CD4-positive, alpha-beta T cell treated with Interleukin-17A for 1 hour (primary cell): ENCODE measurements at regions not wholly inside any gene's neighbourhood (a gene's known extent, or its start where the extent isn't known, plus 50 kb on each side); places are given as distances from the start of the nearest gene placed in this dataset.
"Not testable (repeated sequence)": the region's sequence is repeated elsewhere in the genome, so short reads cannot be mapped to it uniquely, and the experiment has no call there.

ENCODE experiments used
- DNase-seq: peaks from one replicate; pipeline ENCODE4 v3.0.0-alpha.2; 2020

DNA sequence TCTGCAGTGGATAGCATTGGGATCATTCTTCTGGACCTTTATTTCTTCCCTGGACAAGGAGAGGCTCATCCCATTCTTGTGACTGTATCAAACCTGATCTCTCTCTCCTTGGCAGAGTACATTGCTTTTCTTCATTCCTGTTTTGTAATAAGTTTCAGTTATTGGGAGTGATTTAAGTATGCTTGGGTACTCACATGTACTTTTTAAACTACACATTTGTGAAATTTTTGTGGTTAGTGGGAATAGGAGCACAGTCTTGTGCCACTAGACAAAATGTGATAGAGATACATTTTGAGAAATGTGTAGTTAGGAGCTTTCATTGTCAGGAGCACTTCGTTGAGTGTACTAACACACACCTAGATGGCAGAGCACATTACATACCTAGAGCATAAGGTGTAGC, 262.6 kb downstream of the C3orf38 start:
- no peak for DNase-seq

GRCh38 chr3:88416436-88416835, 266.7 kb downstream of the C3orf38 start:
- no peak for DNase-seq

GRCh38 chr3:88418219-88418618, 268.5 kb downstream of the C3orf38 start:
- no peak for DNase-seq

DNA sequence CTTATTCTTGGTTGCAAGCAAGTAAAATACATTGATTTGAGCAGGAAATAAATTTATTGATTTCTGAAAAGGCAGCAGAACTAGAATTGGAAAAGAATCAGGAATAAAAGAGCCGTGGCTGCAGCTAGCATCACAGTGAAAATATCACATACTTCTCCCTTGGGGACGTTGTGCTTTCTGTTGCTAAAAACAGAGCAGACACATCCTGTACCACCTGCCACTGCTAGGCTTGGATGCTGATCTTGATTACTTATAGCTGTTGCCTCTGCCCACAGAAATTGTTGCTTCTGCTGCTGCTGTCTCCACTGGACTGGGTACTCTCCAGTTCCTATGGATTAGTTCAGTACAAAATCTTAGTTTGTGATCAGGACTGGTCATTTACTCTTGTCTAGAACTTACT, 283.8 kb downstream of the C3orf38 start:
- no peak for DNase-seq

DNA sequence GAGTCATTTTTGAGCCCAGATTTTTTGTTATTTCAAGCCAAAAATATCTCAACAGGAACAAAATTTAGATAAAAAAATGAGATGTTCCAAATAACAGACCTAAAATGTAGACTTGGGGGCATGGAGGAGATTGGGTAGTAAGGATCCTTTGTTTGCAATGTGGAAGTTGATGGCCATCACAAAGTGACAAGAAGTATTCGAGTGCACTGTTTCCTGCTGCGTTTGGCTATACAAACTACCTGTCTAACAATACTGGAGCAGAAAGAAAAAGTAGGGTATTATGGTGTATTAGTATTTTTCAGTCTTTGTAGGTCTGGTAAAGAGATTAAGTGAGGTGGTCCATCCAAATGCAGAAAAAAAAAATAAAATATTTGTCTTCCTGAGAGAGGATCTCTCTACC, 284.2 kb downstream of the C3orf38 start:
- no peak for DNase-seq

GRCh38 chr3:88440701-88441100, 290.9 kb downstream of the C3orf38 start:
- DNase-seq, result no peak

DNA sequence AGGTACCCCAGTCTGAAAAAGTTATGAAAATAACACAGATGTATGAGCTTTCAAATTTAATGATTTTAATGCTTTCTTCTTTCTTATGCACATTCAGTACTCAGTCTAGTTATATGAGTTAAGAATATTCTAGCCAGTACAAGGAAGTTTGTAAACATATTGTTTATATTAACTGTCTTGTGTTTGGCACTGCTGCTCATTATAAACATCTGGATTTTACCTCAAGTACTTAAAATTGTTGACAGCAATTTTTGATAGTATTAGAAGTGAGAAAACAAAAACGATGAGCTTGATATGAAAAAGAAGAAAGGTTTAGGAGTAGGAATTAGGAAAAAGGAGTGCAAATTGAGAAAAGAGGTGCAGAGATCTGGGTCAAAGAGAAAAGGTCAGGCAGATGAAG, 293.3 kb downstream of the C3orf38 start:
- DNase-seq, result no peak

DNA sequence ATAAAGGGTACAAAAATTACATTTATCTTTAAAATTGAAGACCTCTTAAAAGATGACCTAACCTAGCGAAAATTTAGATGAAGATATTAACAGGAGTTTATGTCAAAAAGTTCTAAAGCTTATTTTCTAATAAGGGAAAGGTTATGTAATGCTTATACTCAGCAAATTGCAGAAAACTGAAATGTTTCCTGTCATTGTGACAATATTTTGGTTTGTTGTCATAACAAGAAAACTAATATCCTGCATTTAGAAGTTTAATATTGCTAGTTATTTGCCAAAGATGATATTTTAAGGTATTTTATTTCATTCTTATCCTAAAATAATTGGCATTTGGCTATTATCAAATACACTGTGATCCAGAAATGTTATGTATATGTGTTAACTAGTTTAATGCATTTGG, 294.5 kb downstream of the C3orf38 start:
- DNase-seq, result no peak

DNA sequence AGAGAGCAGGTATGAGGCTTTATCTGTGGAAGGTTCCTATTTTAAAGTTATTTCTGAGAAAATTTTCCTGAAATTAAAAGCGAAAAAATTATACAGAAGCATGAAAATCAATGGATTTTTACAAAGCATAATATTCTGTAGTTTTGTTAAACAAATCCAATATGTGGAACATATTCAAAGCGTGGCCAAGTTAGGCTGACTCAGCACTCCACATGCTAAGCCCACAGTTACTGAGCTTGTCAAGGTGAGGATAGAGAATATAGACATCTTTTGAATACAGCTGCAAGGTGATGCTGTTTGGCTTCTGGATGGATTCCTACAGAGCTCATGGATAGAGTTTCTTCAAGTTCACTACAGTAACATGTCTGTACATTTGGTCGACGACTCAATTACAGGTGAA, 302.5 kb downstream of the C3orf38 start:
- no peak for DNase-seq

DNA sequence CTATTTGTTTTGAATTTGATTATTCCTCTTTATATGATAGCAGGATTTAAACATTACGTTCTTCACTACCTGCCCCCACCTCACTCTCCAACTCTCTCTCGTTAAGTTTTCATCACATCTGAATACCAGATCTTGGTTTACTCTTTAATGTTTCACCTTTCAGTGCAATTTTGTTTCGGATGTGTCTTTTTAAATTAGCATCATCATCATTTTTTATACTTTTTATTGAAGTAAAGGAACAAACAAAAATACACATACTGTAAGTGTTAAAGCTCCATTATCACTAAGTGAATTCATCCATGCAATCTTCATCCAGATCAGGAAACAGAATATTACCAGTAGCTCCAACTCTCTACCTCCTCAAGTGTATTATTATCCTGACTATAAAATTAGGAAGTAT, 310.6 kb downstream of the C3orf38 start:
- no peak for DNase-seq

- no peak for DNase-seq
These were observed 312.5 kb downstream of the C3orf38 start for GRCh38 chr3:88462230-88462629.

- no peak for DNase-seq
These were observed 317.4 kb downstream of the C3orf38 start for GRCh38 chr3:88467191-88467590.

GRCh38 chr3:88469216-88469615, 319.5 kb downstream of the C3orf38 start:
- no peak for DNase-seq

- no peak for DNase-seq
These were observed 328.7 kb downstream of the C3orf38 start for GRCh38 chr3:88478460-88478859.

DNA sequence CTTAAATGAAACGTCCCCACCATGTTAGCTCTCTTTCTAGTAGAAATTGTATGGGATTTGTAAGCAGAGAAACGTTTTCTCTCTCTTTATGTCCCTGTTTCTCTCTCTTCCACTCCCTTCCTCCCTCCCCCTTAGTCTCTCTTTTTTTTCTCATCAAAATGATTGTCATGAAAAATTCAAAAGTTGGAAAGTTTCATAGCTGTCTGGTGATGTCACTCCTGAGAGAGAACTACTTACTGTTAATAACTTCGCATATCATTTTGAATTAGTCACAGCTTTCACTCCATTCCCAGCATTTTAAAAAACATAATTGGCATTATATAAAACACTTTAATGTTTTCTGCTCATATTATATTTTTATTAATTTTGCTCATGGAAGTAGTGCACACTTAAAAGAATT, 331.1 kb downstream of the C3orf38 start:
- no peak for DNase-seq

DNA sequence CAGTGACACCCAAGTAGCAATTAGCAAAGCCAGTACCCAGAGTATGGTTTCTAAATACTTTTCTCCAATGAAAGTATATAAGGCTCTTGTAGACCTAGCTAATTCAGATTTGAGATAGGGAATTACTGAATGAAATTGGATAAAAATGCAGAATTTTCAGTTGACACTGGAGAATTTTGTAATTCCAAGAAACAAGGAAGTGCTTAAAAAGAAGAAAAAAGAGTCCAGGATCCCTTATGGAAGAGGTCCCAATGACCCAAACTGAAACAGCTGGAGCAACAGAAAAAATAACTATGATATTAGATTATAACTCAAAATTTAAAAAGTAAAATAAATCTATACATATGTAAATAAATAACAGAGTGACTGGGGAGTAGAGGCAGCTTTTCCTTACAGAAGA, 335.2 kb downstream of the C3orf38 start:
- no peak for DNase-seq

DNA sequence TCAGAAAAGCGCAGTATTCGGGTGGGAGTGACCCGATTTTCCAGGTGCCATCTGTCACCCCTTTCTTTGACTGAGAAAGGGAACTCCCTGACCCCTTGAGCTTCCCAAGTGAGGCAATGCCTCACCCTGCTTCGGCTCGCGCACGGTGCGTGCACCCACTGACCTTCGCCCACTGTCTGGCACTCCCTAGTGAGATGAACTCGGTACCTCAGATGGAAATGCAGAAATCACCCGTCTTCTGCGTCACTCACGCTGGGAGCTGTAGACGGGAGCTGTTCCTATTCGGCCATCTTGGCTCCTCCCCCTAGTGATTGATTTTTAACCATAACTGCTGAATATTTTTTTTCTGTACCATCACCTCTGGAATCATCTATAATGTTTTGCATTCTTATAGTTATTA, 359.1 kb downstream of the C3orf38 start:
- not testable (repeated sequence) for DNase-seq

GRCh38 chr3:88509582-88509981, 359.8 kb downstream of the C3orf38 start:
- no peak for DNase-seq

- no peak for DNase-seq
These were observed 378.7 kb downstream of the C3orf38 start for GRCh38 chr3:88528494-88528893.

DNA sequence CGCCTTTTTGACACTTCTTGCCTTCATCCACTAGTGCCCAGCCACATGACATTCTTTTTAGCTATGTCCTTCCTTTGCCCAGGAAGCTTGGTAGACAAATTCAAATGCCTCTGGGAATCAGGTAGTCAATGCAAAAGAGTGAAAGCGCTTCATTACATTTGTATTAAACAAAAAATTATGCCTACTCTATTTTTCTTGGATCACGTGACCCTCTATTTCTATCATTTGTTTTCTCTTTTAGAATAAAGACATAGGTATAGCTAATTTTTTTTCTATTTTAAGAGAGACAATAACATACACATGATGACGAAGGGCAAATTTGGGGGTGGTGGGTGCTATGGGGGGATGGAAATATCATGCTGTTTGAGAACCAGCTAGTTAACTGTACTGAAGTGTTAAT, 384.8 kb downstream of the C3orf38 start:
- DNase-seq, result no peak

- DNase-seq, result no peak
These were observed 385.8 kb downstream of the C3orf38 start for GRCh38 chr3:88535563-88535962.

GRCh38 chr3:88542916-88543315, 393.2 kb downstream of the C3orf38 start:
- DNase-seq, result no peak

DNA sequence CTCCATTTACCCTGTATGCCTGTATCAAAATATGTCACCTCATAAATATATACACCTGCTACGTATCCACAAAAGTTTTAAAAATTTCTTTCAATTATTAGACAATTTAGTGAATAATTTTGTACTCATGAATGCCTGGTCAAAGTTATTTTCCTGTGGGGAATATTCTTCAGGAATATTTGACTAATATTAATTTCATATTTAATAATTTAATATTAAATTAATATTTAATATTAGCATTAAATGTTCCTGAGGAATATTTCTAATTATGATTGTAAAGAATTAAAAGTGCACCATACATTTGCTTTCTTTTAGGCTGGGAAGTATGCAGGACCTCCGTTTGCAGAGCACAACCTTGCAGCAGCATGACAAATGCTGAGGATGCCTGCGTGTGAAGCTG, 422.7 kb downstream of the C3orf38 start:
- no peak for DNase-seq

DNA sequence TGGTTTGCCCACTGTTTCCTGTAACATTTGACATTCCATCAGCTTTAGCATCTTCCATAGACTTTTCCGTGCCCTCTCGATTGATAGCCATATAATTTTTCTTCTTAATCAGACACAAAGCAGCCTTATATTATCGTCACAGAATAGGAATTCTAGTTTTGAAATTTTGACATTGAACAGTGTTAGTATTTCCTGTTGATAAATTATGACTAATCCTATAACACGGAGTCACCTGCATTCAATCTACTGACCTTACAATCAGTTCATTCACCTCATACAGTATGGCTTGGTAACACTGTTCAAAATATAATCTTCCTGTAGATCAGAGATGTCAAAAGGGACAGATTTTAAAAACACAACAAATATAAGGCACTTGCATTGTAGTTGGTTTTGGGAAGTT, 423.7 kb downstream of the C3orf38 start:
- DNase-seq, result no peak

DNA sequence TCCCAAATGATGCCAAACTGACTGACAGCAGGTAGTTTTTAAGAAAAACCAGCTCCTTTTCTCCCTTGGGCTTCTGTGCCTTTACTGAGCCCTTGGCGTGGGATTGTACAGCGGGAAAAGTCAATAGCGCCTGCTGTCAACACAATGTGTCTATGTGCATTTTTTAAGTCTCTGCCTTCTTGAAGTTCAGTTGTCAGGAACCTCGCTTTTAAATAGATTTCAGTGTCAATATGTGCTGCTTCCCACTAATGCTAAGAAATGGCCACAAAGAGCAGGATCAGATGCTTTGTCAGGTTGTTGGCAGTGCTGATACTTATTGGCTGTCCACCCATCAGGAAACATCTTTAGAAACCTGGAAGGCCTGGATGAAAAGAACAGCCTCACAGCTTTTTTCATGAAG, 424.4 kb downstream of the C3orf38 start:
- DNase-seq, result no peak

DNA sequence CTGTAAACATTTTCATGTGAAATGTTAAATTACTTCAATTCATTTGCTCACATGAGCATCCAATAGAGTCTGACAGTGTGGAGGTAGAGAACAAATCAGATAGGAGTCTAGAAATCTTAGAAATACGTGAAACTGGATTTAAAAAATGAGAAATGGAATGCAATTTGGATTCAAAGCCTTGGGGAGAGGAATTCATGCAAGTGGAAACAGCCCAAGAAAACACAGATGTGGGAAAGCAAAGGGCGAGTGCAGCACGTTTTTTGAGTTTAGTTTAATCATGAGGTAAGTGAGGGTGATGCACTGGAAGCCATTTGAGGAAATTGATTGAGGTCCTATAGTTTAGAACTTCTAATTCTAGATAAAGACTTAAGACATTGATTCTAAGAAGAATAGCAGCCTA, 434.7 kb downstream of the C3orf38 start:
- DNase-seq, result no peak
